HAP-1 (cell line): ENCODE measurements at regions not wholly inside any gene's neighbourhood (a gene's known extent, or its start where the extent isn't known, plus 50 kb on each side); places are given as distances from the start of the nearest gene placed in this dataset.

ENCODE experiments used
- DNase-seq, 2 experiments: peaks; one replicate each; pipeline ENCODE4 v3.0.0-alpha.2; 2016 to 2020; ENCODE audit warnings: low spot score in 2 of 2
- H3K27me3 ChIP-seq: fragments of 250-450 bp; sonication (Bioruptor Pico); 2 replicates; pipeline ENCODE4 v1.5.1; 2020; ENCODE audit warnings: low read depth, mild to moderate bottlenecking, moderate library complexity
- H3K36me3 ChIP-seq: fragments of 250-450 bp; sonication (Bioruptor Pico); replicated peaks from 2 replicates; pipeline ENCODE4 v1.5.1; 2020; ENCODE audit warnings: mild to moderate bottlenecking
- H3K4me1 ChIP-seq: fragments of 250-450 bp; sonication (Bioruptor Pico); 2 replicates; pipeline ENCODE4 v1.5.1; 2020; ENCODE audit warnings: mild to moderate bottlenecking
- H3K4me3 ChIP-seq: fragments of 250-450 bp; sonication (Bioruptor Pico); 2 replicates; pipeline ENCODE4 v1.5.1; 2020; ENCODE audit warnings: mild to moderate bottlenecking, moderate library complexity
- H3K9me3 ChIP-seq: fragments of 250-450 bp; sonication (Bioruptor Pico); 2 replicates; pipeline ENCODE4 v1.5.1; 2020; ENCODE audit warnings: mild to moderate bottlenecking, moderate library complexity
- in situ Hi-C: fragments of 300-500 bp; cut with MboI; formaldehyde crosslinking; loops from 3 replicates; pipeline ENCODE4 v1.14.3; 2020; ENCODE audit warnings: low sequenced_read_pairs, inconsistent platforms, mixed read lengths

DNA sequence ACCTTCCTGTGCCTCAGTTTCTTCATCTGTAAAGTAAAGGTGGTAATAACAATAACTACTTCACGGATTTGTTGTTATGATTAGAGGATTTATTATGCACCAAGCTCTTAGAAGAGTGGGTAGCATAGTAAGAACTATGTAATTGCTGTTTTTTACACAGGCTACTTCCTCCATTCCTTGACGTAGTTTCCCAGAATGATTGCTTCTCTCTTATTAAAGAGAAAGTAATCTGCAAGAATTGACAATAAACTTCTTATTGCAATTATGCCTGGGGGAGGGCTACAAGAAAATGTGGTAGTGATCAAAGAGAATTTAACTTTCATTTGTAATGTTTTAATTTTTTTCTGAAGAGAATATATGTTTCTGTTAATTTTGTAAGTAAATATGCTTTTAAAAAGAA lies 238.7 kb downstream of the GASK1B start:
- Histone ChIP-seq H3K36me3 (no peaks in the 10 kb centered on the region), H3K4me1 (0 out of 2 replicates have a peak, but pooled peaks cover 3% of the 10 kb centered on the region), H3K9me3 (no peaks in the 10 kb centered on the region), H3K27me3 (no peaks in the 10 kb centered on the region), H3K4me3 (no peak overlapping the region)
- no peak for DNase-seq
- in situ Hi-C loops = no loop called here

GRCh38 chr4:157932936-157933335 lies 239.9 kb downstream of the GASK1B start:
- no peaks in the 10 kb centered on the region for H3K36me3 ChIP-seq
- H3K4me1 ChIP-seq = 0 out of 2 replicates have a peak, but pooled peaks cover 3% of the 10 kb centered on the region
- in situ Hi-C loops = no loop called here
- no peaks in the 10 kb centered on the region for H3K9me3 ChIP-seq
- no peaks in the 10 kb centered on the region for H3K27me3 ChIP-seq
- H3K4me3 ChIP-seq = no peak overlapping the region
- no peak for DNase-seq

DNA sequence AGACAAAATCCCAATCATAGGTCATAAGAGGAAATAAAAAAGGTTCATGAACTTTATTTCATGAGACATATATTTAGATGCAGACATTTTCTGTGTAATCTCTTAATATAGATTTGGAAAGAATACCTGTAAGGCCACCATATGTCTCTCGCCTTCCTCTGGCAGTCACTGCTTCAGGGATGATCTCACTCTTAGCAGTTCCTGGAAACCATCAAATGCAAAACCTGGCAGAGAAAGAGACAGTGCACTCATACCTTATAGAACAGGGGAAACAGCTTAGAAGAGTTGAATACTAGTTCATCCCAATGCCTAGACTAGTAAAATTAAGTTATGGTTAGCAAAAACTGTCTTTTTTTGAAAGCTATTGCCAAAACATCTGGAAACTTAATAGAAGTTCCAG lies 243.3 kb downstream of the GASK1B start:
- Histone ChIP-seq H3K27me3 (no peaks in the 10 kb centered on the region), H3K36me3 (no peaks in the 10 kb centered on the region), H3K4me3 (no peak overlapping the region), H3K4me1 (0 out of 2 replicates have a peak, but pooled peaks cover 3% of the 10 kb centered on the region), H3K9me3 (no peaks in the 10 kb centered on the region)
- in situ Hi-C loops = no loop called here
- no peak for DNase-seq

DNA sequence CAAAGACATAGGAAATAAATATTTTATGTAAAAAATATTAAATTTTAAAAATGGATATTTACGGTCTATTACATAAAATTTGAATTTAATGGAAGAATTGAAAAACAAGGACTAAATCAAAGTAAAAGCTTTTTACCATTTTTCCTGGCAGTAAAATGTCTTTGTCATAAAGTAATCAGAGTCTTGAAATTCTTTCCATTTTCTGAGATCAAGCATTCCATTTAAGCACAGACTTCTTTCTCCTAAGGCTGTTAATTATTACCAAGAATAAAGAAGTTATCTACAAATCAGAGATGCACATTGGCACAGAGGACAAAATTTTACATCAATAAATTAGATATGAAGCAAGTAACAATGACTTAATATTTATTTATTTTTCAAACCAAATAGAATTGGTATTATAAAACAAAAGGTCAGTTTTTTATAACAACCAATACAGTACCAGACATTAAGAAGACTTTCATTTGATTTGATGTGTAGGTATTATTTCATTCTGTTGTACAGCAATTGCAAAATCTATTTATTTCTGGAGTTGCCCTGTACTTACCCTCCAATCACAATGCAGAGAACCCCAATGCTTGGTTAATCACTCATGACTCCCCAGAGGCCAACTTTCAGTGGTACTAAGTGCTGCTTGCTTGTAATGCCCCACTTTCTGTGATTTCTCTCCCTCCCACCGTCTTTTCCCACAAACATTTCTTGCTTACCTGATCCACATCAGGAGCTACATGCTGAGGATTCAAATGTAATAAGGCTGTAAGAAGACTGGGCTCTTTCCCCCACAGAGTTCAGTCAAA lies 254.6 kb downstream of the GASK1B start:
- Histone ChIP-seq H3K36me3 (peaks cover 3% of the 10 kb centered on the region; the same call in 1 of the 2 replicates), H3K4me1 (no peaks in the 10 kb centered on the region), H3K9me3 (no peaks in the 10 kb centered on the region), H3K27me3 (no peaks in the 10 kb centered on the region), H3K4me3 (no peak overlapping the region)
- no peak for DNase-seq
- in situ Hi-C loops = no loop called here

DNA sequence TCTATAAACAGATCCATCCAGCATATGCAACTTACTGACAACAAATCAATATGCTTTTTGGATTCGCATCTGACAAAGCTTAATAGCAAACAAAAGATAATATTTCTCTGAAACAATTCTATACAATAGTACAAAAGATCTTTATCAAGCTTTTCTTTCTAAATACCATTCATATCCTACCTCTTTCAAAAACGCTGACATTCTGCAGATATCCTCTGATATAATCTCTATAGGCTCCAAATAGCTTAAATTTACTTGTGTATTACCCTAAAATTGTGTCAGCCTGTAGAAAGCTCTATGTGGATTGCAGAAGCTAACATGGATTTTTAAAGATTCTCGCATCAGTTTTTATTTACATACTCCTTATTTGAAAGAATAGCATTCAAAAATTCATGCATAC lies 260.6 kb downstream of the GASK1B start:
- in situ Hi-C loops = no loop called here
- Histone ChIP-seq H3K4me3 (no peak overlapping the region), H3K36me3 (no peaks in the 10 kb centered on the region), H3K9me3 (no peaks in the 10 kb centered on the region), H3K4me1 (peaks cover 15% of the 10 kb centered on the region), H3K27me3 (no peaks in the 10 kb centered on the region)
- DNase-seq = no peak

GRCh38 chr4:157911662-157912061 lies 261.2 kb downstream of the GASK1B start:
- Histone ChIP-seq H3K9me3 (no peaks in the 10 kb centered on the region), H3K4me3 (no peak overlapping the region), H3K4me1 (peaks cover 15% of the 10 kb centered on the region), H3K36me3 (no peaks in the 10 kb centered on the region), H3K27me3 (no peaks in the 10 kb centered on the region)
- no peak for DNase-seq
- in situ Hi-C loops = no loop called here

GRCh38 chr4:157908691-157909090 lies 264.1 kb downstream of the GASK1B start:
- Histone ChIP-seq H3K36me3 (no peaks in the 10 kb centered on the region), H3K27me3 (no peaks in the 10 kb centered on the region), H3K4me3 (no peak overlapping the region), H3K4me1 (peaks cover 15% of the 10 kb centered on the region), H3K9me3 (no peaks in the 10 kb centered on the region)
- in situ Hi-C loops = no loop called here
- no peak for DNase-seq

DNA sequence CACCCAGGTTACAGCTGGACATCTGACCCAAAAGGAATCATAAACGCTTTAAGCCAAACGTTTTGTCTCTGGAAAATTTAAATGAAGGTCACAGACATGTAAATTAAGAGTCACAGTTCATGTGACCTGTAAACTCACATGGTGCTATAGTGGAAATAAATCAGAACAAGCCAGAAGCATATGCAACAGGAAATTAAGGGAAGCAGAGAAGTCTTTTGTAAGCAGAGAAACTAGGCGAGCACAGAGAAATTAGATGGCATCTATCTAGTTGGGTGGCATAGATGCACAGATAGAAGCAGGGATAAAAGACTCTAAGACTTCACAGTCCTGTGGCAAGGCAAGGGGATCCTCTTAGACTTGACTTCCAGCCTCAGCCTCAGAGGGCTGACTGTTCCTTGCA lies 264.8 kb downstream of the GASK1B start:
- peaks cover 15% of the 10 kb centered on the region for H3K4me1 ChIP-seq
- no peaks in the 10 kb centered on the region for H3K9me3 ChIP-seq
- no peak overlapping the region for H3K4me3 ChIP-seq
- H3K27me3 ChIP-seq = no peaks in the 10 kb centered on the region
- no peaks in the 10 kb centered on the region for H3K36me3 ChIP-seq
- in situ Hi-C loops = no loop called here
- no peak for DNase-seq

DNA sequence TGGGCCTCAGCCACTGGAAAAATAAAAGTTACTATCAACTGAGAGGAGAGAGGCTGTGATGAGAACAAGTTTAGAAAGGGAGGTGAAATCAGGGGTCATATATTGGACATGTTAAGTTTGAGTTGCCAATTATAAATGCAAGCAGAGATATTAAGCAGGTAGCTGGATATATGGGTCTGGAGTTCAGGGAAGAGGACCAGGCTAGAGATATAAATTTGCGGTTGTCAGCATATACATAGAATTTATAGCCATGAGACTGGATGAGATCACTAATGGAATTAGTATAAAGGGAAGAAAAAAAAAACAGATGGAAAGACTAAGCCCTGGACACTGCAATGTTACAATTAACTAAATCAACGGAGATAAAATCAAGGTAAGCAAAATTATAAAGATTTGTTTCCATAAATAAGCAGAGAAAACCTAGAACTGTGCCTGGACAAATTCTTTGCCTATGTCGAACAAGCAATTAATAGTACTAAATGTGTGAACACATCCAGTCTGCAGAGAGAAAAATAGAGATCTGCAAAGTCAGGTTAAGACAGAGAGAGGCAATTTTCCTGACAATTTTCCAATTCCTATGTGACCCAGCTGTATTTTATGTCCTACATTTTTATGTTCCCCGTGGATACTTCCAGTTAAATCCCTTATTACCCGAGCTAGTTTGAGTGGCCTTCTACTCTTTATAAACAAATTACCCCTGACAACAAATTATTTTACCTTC lies 265.4 kb downstream of the GASK1B start:
- in situ Hi-C loops = no loop called here
- H3K36me3 ChIP-seq = no peaks in the 10 kb centered on the region
- no peak overlapping the region for H3K4me3 ChIP-seq
- no peak for DNase-seq
- peaks cover 14% of the 10 kb centered on the region for H3K4me1 ChIP-seq
- no peaks in the 10 kb centered on the region for H3K9me3 ChIP-seq
- H3K27me3 ChIP-seq = no peaks in the 10 kb centered on the region

DNA sequence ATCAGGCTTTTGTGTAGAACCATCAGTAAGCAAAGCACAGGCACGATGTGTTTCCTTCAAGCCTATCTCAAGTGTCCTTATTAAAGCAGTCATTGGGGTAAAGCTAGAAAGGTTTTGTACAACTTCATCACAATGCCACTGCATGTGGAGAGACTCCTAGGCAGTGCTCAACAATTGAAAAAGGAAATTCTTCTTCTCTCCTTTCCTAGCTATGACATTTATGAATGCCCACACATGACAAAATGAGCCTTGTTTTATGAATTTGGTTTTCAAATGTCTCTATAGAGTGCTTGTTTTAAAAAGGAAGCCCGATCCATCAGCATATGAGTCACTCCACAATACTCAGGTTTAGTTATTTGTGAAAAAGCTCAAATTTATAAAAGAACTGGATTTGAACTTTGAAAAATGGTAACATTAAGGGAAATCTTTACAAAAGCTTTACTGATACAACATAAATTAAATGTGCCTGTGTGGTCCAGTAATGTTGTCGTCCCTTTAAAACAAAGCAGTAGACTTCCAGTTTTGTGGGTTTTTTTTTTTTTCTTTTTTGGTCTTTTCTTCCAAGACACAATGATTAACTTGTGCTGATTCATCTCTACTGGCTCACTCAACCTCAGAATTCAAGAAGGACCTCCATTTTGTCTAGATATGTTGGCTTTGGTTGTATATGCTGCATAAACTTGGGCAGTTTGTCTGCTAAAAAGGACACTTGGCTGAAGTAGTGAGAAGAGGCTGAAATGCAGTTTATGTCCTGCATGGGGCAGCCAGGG lies 273.8 kb downstream of the GASK1B start:
- H3K4me3 ChIP-seq = no peak overlapping the region
- no peaks in the 10 kb centered on the region for H3K36me3 ChIP-seq
- H3K4me1 ChIP-seq = peaks cover 9% of the 10 kb centered on the region
- in situ Hi-C loops = no loop called here
- H3K27me3 ChIP-seq = no peaks in the 10 kb centered on the region
- DNase-seq = peak in 1 of 2 experiments; percentile 21
- H3K9me3 ChIP-seq = no peaks in the 10 kb centered on the region

DNA sequence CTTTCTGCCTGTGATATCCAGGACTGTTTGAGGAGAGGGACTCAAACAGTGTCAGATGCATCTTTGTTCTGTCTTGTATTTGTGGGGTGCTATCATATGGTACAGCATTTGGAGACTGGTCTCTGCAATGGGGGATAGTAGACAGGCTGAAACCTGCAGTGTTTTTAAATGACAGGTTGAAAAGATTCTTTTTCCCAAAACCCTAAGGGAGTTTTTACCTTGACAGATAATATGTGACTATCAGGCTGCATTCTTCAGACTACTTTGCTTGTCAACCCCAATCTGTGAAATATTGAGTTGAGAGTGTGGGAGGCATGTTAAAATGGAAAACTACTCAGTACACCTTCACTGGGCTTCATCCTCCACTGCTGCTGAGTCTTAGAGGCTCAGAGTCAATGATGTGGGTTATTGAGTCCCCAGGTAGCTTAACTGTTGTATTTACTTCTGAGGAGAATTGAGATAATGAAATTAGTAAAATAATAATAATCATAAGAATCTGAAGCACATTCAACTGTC lies 274.9 kb downstream of the GASK1B start:
- Histone ChIP-seq H3K4me3 (no peak overlapping the region), H3K36me3 (no peaks in the 10 kb centered on the region), H3K9me3 (no peaks in the 10 kb centered on the region), H3K27me3 (no peaks in the 10 kb centered on the region), H3K4me1 (peaks cover 9% of the 10 kb centered on the region)
- DNase-seq = no peak
- in situ Hi-C loops = no loop called here

- Histone ChIP-seq H3K4me3 (no peak overlapping the region), H3K9me3 (no peaks in the 10 kb centered on the region), H3K36me3 (no peaks in the 10 kb centered on the region), H3K4me1 (peaks cover 9% of the 10 kb centered on the region), H3K27me3 (no peaks in the 10 kb centered on the region)
- DNase-seq = no peak
- in situ Hi-C loops = no loop called here
Measured at GRCh38 chr4:157896726-157897125, 276.1 kb downstream of the GASK1B start.

- no peaks in the 10 kb centered on the region for H3K27me3 ChIP-seq
- H3K9me3 ChIP-seq = no peaks in the 10 kb centered on the region
- in situ Hi-C loops = no loop called here
- no peaks in the 10 kb centered on the region for H3K36me3 ChIP-seq
- peaks cover 9% of the 10 kb centered on the region for H3K4me1 ChIP-seq
- no peak for DNase-seq
- H3K4me3 ChIP-seq = no peak overlapping the region
Measured at GRCh38 chr4:157895205-157895604, 277.6 kb downstream of the GASK1B start.
